Mucosa of descending colon (tissue), 3 donors: ENCODE measurements at regions not wholly inside any gene's neighbourhood (a gene's known extent, or its start where the extent isn't known, plus 50 kb on each side); places are given as distances from the start of the nearest gene placed in this dataset.

Source experiments
- ATAC-seq: fragments of 200-7000 bp; cut with Tn5 transposase; one replicate; pipeline ENCODE4 v1.9.1; 2020; ENCODE audit warnings: mild to moderate bottlenecking, moderate library complexity
- DNase-seq, 3 donors: peaks; one replicate each; pipeline ENCODE4 v3.0.0-alpha.2; 2020
- H3K36me3 ChIP-seq: fragments of 200-600 bp; one replicate; pipeline ENCODE4 v1.8.0; 2021; ENCODE audit warnings: low read depth, mild to moderate bottlenecking
- H3K4me1 ChIP-seq: fragments of 200-600 bp; one replicate; pipeline ENCODE4 v1.8.0; 2021; ENCODE audit warnings: low read depth, mild to moderate bottlenecking
- H3K4me3 ChIP-seq: fragments of 200-600 bp; one replicate; pipeline ENCODE4 v1.8.0; 2021; ENCODE audit warnings: mild to moderate bottlenecking
- H3K9me3 ChIP-seq: fragments of 200-600 bp; one replicate; pipeline ENCODE4 v1.8.0; 2021; ENCODE audit warnings: mild to moderate bottlenecking
- intact Hi-C, 2 donors: fragments of 100-400 bp; cut with DNase I in 1 of 2; cut with micrococcal nuclease in 1 of 2; formaldehyde crosslinking; loops; one replicate each; pipeline versions ENCODE4 v1.11.0 to v1.11.1; 2022; cut with DNase I, micrococcal nuclease
- TF ChIP-seq, protein P1 (sequence below): fragments of 200-600 bp; IDR thresholded peaks from one replicate; pipeline ENCODE4 v1.8.0; 2022; ENCODE audit warnings: antibody characterized with exemption, mild to moderate bottlenecking
- donor health status: DM: no; HTN: no; CAD: no; lungs with moderate emphysema.
- donor health status: DM: no; HTN: no; CAD: no.
- donor health status: DM: no; HTN: yes; CAD: no.

DNA sequence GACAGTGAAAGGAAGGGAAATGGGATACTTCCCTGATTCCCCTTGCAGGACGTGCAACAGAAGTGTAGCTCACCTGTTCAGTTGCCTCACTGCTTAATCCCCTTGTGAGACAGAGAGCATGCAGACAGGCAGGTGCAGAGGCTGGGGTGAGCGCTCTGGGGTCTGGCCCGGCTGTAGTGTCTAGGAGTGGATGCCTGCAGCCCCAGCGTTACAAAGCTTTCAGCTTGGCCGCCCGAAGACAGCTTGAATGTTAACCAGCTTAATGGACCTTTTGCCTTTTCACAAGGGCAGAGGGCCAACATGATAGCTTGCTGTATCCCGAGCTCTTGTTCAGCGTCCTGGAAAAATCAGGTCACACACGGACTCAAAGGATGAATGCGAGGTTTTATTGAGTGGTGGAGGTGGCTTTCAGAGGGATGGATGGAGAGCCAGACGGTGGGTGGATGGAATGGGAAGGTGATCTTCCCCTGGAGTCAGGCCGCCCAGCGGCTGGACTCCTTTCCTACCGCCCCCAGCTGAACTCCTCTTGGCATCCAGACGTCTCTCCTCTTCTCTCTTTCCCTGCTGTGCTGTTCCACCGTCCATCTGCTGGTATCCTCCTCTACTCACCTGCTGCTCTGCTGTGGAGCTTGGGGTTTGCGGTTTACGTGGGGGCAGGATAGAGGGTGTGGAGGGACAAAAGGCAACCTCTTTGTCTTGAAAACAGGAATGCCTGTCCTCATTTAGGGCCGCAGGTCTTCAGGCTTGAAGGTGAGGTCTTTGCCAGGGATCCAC, 86.2 kb upstream of the RESF1 start:
- Histone ChIP-seq H3K4me1 (no peaks in the 10 kb centered on the region), H3K4me3 (no peak overlapping the region), H3K9me3 (no peaks in the 10 kb centered on the region), H3K36me3 (no peaks in the 10 kb centered on the region)
- ATAC-seq, result no peak
- DNase-seq, result no peak
- TF ChIP-seq, protein P1, sequence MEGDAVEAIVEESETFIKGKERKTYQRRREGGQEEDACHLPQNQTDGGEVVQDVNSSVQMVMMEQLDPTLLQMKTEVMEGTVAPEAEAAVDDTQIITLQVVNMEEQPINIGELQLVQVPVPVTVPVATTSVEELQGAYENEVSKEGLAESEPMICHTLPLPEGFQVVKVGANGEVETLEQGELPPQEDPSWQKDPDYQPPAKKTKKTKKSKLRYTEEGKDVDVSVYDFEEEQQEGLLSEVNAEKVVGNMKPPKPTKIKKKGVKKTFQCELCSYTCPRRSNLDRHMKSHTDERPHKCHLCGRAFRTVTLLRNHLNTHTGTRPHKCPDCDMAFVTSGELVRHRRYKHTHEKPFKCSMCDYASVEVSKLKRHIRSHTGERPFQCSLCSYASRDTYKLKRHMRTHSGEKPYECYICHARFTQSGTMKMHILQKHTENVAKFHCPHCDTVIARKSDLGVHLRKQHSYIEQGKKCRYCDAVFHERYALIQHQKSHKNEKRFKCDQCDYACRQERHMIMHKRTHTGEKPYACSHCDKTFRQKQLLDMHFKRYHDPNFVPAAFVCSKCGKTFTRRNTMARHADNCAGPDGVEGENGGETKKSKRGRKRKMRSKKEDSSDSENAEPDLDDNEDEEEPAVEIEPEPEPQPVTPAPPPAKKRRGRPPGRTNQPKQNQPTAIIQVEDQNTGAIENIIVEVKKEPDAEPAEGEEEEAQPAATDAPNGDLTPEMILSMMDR, result no peak
- intact Hi-C loops, result no loop called here

DNA sequence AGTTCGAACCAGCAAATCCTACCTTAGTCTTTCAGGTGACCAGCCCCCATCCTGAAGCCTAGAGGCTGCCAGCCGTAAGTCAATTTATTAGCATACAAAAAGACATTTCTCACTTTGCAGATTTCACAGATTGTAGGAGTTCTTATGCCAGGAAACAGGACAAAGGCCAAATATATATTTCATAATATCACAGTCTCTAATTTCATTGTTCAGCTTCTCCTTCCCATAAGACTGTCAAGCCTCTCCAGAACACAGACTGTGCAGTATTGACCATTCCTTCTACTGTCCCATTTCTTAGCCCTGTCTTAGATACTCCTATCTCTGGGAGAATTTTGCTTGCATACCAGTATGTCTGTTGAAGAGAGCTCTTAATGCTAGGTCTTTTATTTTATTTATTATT, 89.2 kb upstream of the RESF1 start:
- no peaks in the 10 kb centered on the region for H3K36me3 ChIP-seq
- TF ChIP-seq, protein P1, result no peak
- no peak overlapping the region for H3K4me3 ChIP-seq
- ATAC-seq, result no peak
- no peaks in the 10 kb centered on the region for H3K9me3 ChIP-seq
- no peaks in the 10 kb centered on the region for H3K4me1 ChIP-seq
- no peak for DNase-seq
- intact Hi-C loops, result no loop called here

GRCh38 chr12:31868965-31869364, 90.2 kb upstream of the RESF1 start:
- intact Hi-C loops, result no loop called here
- no peaks in the 10 kb centered on the region for H3K4me1 ChIP-seq
- H3K4me3 ChIP-seq, result no peak overlapping the region
- H3K36me3 ChIP-seq, result no peaks in the 10 kb centered on the region
- no peaks in the 10 kb centered on the region for H3K9me3 ChIP-seq
- TF ChIP-seq, protein P1, result no peak
- ATAC-seq (no peak), DNase-seq (no peak)

- TF ChIP-seq, protein P1, result no peak
- Histone ChIP-seq H3K9me3 (no peaks in the 10 kb centered on the region), H3K4me1 (no peaks in the 10 kb centered on the region), H3K36me3 (no peaks in the 10 kb centered on the region), H3K4me3 (no peak overlapping the region)
- intact Hi-C loops, result no loop called here
- ATAC-seq (no peak), DNase-seq (no peak)
Measured at GRCh38 chr12:31867292-31867691, 91.9 kb upstream of the RESF1 start.

DNA sequence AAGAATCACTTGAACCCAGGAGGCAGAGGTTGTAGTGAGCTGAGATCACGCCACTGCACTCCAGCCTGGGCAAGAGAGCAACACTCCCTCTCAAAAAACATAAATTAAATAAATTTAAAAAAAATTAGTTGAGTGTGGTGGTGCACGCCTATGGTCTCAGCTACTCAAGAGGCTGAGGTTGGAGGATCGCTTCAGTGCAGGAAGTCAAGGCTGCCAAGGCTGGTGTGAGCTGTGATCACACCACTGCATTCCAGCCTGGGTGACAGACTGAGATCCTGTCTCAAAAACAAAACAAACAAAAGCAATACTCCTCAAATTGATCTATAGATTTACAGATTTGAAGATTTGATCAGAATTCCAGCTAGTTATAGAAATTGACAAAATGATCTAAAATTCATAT, 92.7 kb upstream of the RESF1 start:
- TF ChIP-seq, protein P1, result no peak
- H3K9me3 ChIP-seq, result no peaks in the 10 kb centered on the region
- ATAC-seq (no peak), DNase-seq (no peak)
- H3K4me1 ChIP-seq, result no peaks in the 10 kb centered on the region
- intact Hi-C loops, result no loop called here
- no peak overlapping the region for H3K4me3 ChIP-seq
- H3K36me3 ChIP-seq, result no peaks in the 10 kb centered on the region
